ENCODE measurements at regions not wholly inside any gene's neighbourhood (a gene's known extent, or its start where the extent isn't known, plus 50 kb on each side); places are given as distances from the start of the nearest gene placed in this dataset.

DNA sequence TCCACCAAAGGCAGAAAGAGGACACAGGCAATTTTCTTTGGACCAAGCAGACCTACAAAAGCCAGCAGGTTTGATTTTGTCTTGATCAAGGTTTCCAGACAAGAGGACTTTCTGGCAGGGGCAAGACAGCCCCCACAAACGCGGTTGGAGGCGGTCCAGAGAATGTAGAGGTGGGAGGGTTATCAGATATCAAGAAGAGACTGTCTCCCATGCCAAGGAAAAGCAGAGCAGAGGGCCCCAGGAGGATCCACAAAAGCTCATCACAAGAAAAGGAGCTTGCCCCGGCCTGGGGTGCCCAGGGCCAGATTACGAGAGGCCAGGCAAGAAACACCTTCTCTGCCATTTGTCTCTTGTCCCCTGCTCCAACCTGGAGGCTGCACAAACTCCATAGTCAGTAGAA is 538.9 kb downstream of the BNC2 start:
- H3K9me3 ChIP-seq = no peaks in the 10 kb centered on the region
- no peak for DNase-seq
- ChIA-PET CTCF (no interaction called here), POLR2A (no interaction called here)
- no peaks in the 10 kb centered on the region for H3K79me2 ChIP-seq (ENCODE audit: insufficient read depth)
- H3K4me2 ChIP-seq = no peak overlapping the region
- no peak overlapping the region for H3K9ac ChIP-seq
- H4K20me1 ChIP-seq (ENCODE audit: insufficient read depth) = no peaks in the 10 kb centered on the region
- no peaks in the 10 kb centered on the region for H3K27me3 ChIP-seq (ENCODE audit: insufficient read depth)
- peaks cover 6% of the 10 kb centered on the region for H3F3A ChIP-seq (replicated peaks; ENCODE audit: insufficient read depth)
- no peak for TF ChIP-seq EZH2phosphoT487 (IDR thresholded peaks at IDR 0.05; ENCODE audit: borderline replicate concordance, low read depth)
- no peak for TF ChIP-seq NRF1 (IDR thresholded peaks at IDR 0.05; ENCODE audit: low read depth, low read length)
- TF ChIP-seq, protein P1, sequence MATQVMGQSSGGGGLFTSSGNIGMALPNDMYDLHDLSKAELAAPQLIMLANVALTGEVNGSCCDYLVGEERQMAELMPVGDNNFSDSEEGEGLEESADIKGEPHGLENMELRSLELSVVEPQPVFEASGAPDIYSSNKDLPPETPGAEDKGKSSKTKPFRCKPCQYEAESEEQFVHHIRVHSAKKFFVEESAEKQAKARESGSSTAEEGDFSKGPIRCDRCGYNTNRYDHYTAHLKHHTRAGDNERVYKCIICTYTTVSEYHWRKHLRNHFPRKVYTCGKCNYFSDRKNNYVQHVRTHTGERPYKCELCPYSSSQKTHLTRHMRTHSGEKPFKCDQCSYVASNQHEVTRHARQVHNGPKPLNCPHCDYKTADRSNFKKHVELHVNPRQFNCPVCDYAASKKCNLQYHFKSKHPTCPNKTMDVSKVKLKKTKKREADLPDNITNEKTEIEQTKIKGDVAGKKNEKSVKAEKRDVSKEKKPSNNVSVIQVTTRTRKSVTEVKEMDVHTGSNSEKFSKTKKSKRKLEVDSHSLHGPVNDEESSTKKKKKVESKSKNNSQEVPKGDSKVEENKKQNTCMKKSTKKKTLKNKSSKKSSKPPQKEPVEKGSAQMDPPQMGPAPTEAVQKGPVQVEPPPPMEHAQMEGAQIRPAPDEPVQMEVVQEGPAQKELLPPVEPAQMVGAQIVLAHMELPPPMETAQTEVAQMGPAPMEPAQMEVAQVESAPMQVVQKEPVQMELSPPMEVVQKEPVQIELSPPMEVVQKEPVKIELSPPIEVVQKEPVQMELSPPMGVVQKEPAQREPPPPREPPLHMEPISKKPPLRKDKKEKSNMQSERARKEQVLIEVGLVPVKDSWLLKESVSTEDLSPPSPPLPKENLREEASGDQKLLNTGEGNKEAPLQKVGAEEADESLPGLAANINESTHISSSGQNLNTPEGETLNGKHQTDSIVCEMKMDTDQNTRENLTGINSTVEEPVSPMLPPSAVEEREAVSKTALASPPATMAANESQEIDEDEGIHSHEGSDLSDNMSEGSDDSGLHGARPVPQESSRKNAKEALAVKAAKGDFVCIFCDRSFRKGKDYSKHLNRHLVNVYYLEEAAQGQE (IDR thresholded peaks at IDR 0.05; ENCODE audit: low read depth, low read length) = no peak
- peaks cover 5 to 7% of the 10 kb centered on the region in 2 experiments; a peak in 2 of 4 replicates for H3K4me1 ChIP-seq (ENCODE audit: control insufficient read depth in 1 of 2, insufficient read depth in 2 of 2, low read depth in 1 of 2, low read length in 1 of 2)
- 87% methylated on average over 5 of the region's 5 CpGs for WGBS (ENCODE audit: low lambda C conversion rate)
- no peaks in the 10 kb centered on the region for H3K9me2 ChIP-seq
- H3K4me3 ChIP-seq (ENCODE audit: low read depth in 2 of 2, low read length in 1 of 2) = no peak overlapping the region
- no peaks in the 10 kb centered on the region for H3K36me3 ChIP-seq (replicated peaks in 1 of 2; ENCODE audit: control insufficient read depth in 1 of 2, insufficient read depth in 2 of 2, low read length in 1 of 2)
- no peak overlapping the region for H2AFZ ChIP-seq (ENCODE audit: low read depth)
- H3K27ac ChIP-seq (ENCODE audit: low read depth in 2 of 2, low read length in 1 of 2) = no peak overlapping the region

GRCh38 chr9:16333691-16334090 is 536.8 kb downstream of the BNC2 start:
- H3K36me3 ChIP-seq (replicated peaks in 1 of 2; ENCODE audit: control insufficient read depth in 1 of 2, insufficient read depth in 2 of 2, low read length in 1 of 2) = no peaks in the 10 kb centered on the region
- WGBS (ENCODE audit: low lambda C conversion rate) = 81% methylated on average over 6 of the region's 7 CpGs
- TF ChIP-seq TEAD4 (IDR thresholded peaks at IDR 0.05; ENCODE audit: borderline replicate concordance, insufficient read depth) (no peak), NFIC (IDR thresholded peaks at IDR 0.05; ENCODE audit: borderline replicate concordance) (peak; percentile 50; the same call in 1 of the 2 replicates)
- no peaks in the 10 kb centered on the region for H3K27me3 ChIP-seq (ENCODE audit: insufficient read depth)
- H3K4me2 ChIP-seq = no peak overlapping the region
- DNase-seq = no peak
- H3K79me2 ChIP-seq (ENCODE audit: insufficient read depth) = no peaks in the 10 kb centered on the region
- H3K4me3 ChIP-seq (ENCODE audit: low read depth in 2 of 2, low read length in 1 of 2) = no peak overlapping the region
- peaks cover 23% of the 10 kb centered on the region for H3F3A ChIP-seq (replicated peaks; ENCODE audit: insufficient read depth)
- no peak overlapping the region for H3K27ac ChIP-seq (ENCODE audit: low read depth in 2 of 2, low read length in 1 of 2)
- H3K4me1 ChIP-seq (ENCODE audit: control insufficient read depth in 1 of 2, insufficient read depth in 2 of 2, low read depth in 1 of 2, low read length in 1 of 2) = peaks cover 7 to 21% of the 10 kb centered on the region in 2 experiments; a peak in 3 of 4 replicates
- H3K9me3 ChIP-seq = no peaks in the 10 kb centered on the region
- H3K9me2 ChIP-seq = no peaks in the 10 kb centered on the region
- H2AFZ ChIP-seq (ENCODE audit: low read depth) = no peak overlapping the region
- H4K20me1 ChIP-seq (ENCODE audit: insufficient read depth) = no peaks in the 10 kb centered on the region
- no peak overlapping the region for H3K9ac ChIP-seq
- ChIA-PET POLR2A (interaction anchor here (1.0 kb wide), 1 partner anchor 13 kb away, joined by 3 read pairs; no protein-coding TSS in a partner anchor), CTCF (interaction anchor here (0.6 kb wide), 1 partner anchor 14 kb away, joined by 3 read pairs; no protein-coding TSS in a partner anchor)

DNA sequence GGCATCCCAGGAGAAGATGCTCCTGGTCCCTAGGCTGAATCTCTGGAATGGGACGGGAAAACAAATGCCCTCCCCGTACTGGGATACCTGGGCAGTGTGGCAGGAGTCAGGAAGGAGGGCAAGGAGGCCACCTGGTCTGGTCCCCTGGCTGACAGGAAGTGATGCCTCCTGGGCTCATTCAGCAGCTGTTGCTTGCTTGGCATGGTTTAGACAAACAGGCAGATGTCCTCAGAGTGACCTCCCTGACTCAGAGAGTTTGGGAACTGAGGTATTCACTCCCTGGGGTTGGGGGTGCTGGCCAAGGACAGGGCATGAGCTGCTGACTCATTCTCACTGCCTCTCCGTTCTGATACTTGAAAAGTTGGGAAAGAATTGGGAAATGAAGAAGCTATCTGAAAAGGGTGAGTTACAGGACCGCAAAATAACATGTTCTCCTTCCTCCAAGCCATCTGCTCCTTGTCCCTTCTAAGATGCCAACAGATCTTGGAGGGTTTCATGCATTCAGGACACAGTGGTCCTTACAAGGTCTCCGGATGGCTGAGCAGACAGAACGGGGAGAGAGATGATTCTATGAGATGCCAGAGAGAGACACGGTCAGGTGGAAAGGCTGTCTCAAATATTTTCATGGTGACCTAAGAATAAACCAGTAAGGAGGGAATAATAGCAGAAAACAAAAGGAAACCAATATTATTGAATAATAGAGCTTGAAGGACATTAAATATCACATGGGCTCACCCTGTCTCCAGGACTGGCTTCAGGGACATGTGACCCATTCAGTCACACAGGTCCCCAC is 534.5 kb downstream of the BNC2 start:
- Histone ChIP-seq H3K4me3 (ENCODE audit: low read depth in 2 of 2, low read length in 1 of 2) (no peak overlapping the region), H3K9me3 (no peaks in the 10 kb centered on the region), H3K27me3 (ENCODE audit: insufficient read depth) (no peaks in the 10 kb centered on the region), H3K9me2 (no peaks in the 10 kb centered on the region), H3K36me3 (replicated peaks in 1 of 2; ENCODE audit: control insufficient read depth in 1 of 2, insufficient read depth in 2 of 2, low read length in 1 of 2) (no peaks in the 10 kb centered on the region), H3K27ac (ENCODE audit: low read depth in 2 of 2, low read length in 1 of 2) (peak overlapping the region; percentile 76 to 99; a peak in 3 of 4 replicates), H3F3A (replicated peaks; ENCODE audit: insufficient read depth) (peaks cover 23% of the 10 kb centered on the region), H3K79me2 (ENCODE audit: insufficient read depth) (no peaks in the 10 kb centered on the region), H3K9ac (peak overlapping the region; percentile 69), H3K4me1 (ENCODE audit: control insufficient read depth in 1 of 2, insufficient read depth in 2 of 2, low read depth in 1 of 2, low read length in 1 of 2) (peaks cover 7 to 21% of the 10 kb centered on the region in 2 experiments; a peak in 3 of 4 replicates), H2AFZ (ENCODE audit: low read depth) (no peak overlapping the region), H3K4me2 (peak overlapping the region; percentile 27), H4K20me1 (ENCODE audit: insufficient read depth) (no peaks in the 10 kb centered on the region)
- DNase-seq = peak; percentile 28
- WGBS (ENCODE audit: low lambda C conversion rate) = 52% methylated on average over 7 of the region's 7 CpGs
- POLR2A ChIA-PET = no interaction called here
- CTCF ChIA-PET = no interaction called here
- TF ChIP-seq, protein P2, sequence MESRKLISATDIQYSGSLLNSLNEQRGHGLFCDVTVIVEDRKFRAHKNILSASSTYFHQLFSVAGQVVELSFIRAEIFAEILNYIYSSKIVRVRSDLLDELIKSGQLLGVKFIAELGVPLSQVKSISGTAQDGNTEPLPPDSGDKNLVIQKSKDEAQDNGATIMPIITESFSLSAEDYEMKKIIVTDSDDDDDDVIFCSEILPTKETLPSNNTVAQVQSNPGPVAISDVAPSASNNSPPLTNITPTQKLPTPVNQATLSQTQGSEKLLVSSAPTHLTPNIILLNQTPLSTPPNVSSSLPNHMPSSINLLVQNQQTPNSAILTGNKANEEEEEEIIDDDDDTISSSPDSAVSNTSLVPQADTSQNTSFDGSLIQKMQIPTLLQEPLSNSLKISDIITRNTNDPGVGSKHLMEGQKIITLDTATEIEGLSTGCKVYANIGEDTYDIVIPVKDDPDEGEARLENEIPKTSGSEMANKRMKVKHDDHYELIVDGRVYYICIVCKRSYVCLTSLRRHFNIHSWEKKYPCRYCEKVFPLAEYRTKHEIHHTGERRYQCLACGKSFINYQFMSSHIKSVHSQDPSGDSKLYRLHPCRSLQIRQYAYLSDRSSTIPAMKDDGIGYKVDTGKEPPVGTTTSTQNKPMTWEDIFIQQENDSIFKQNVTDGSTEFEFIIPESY (IDR thresholded peaks at IDR 0.05; ENCODE audit: borderline replicate concordance, low read depth) = peak; percentile 81; the same call in 1 of the 2 replicates
- peak; percentile 76 for TF ChIP-seq TEAD4 (IDR thresholded peaks at IDR 0.05; ENCODE audit: borderline replicate concordance, insufficient read depth)
- TF ChIP-seq USF1 (IDR thresholded peaks at IDR 0.05; ENCODE audit: borderline replicate concordance, low read depth) = no peak; the same call in 1 of the 2 replicates
- peak; percentile 99 for TF ChIP-seq TCF12 (IDR thresholded peaks at IDR 0.05)
- 0 out of 2 replicates have a peak, but pooled peaks have one; percentile 27 for TF ChIP-seq ELF1 (IDR thresholded peaks at IDR 0.05)
- 0 out of 2 replicates have a peak, but pooled peaks have one; percentile 18 for TF ChIP-seq TAF1 (IDR thresholded peaks at IDR 0.05; ENCODE audit: borderline replicate concordance, low read depth, low read length)
- no peak; the same call in 1 of the 2 replicates for TF ChIP-seq SMC3 (IDR thresholded peaks at IDR 0.05; ENCODE audit: low read depth, low read length)
- TF ChIP-seq, protein P3, sequence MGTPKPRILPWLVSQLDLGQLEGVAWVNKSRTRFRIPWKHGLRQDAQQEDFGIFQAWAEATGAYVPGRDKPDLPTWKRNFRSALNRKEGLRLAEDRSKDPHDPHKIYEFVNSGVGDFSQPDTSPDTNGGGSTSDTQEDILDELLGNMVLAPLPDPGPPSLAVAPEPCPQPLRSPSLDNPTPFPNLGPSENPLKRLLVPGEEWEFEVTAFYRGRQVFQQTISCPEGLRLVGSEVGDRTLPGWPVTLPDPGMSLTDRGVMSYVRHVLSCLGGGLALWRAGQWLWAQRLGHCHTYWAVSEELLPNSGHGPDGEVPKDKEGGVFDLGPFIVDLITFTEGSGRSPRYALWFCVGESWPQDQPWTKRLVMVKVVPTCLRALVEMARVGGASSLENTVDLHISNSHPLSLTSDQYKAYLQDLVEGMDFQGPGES (IDR thresholded peaks at IDR 0.05; ENCODE audit: low read depth, low read length) = no peak

All from SK-N-SH (cell line).